Keratinocyte (primary cell): ENCODE measurements at regions not wholly inside any gene's neighbourhood (a gene's known extent, or its start where the extent isn't known, plus 50 kb on each side); places are given as distances from the start of the nearest gene placed in this dataset.

Source experiments
- DNase-seq: peaks from one replicate; pipeline ENCODE4 v3.0.0-alpha.2; 2011; ENCODE audit warnings: low read depth, missing footprints, low spot score
- FAIRE-seq: peaks from 2 replicates; lab custom pipeline; 2011; peaks lifted over from hg19 to GRCh38; lab: Jason Lieb, UNC
- H2AFZ ChIP-seq: 2 replicates; pipeline ENCODE4 v1.6.0; 2012; ENCODE audit warnings: low read length, control low read depth, inconsistent platforms; ENCODE audit not compliant: control insufficient read depth
- H3K27ac ChIP-seq: 2 replicates; pipeline ENCODE4 v1.5.1; 2011; ENCODE audit warnings: low read length; ENCODE audit not compliant: control insufficient read depth, insufficient read depth
- H3K27me3 ChIP-seq: 3 replicates; pipeline ENCODE4 v1.6.0; 2011; ENCODE audit warnings: low read length; ENCODE audit not compliant: control insufficient read depth, insufficient read depth; ENCODE audit errors: extremely low read depth
- H3K36me3 ChIP-seq, 2 experiments: 2 replicates in 1 of 2; 3 replicates in 1 of 2; pipeline ENCODE4 v1.5.1; 2011; ENCODE audit warnings: low read length in 2 of 2, mild to moderate bottlenecking in 1 of 2; ENCODE audit not compliant: control insufficient read depth in 2 of 2, insufficient read depth in 2 of 2; ENCODE audit errors: extremely low read depth in 1 of 2
- H3K4me1 ChIP-seq: 3 replicates; pipeline ENCODE4 v1.5.1; 2011; ENCODE audit warnings: low read length; ENCODE audit not compliant: control insufficient read depth, insufficient read depth; ENCODE audit errors: extremely low read depth
- H3K4me2 ChIP-seq: 3 replicates; pipeline ENCODE4 v1.6.0; 2011; ENCODE audit warnings: low read depth, low read length; ENCODE audit not compliant: control insufficient read depth, insufficient read depth; ENCODE audit errors: extremely low read depth
- H3K4me3 ChIP-seq, 3 experiments: fragments of 200-600 bp in 1 of 3; sonication (generic) in 1 of 3; 2 replicates in 2 of 3; 3 replicates in 1 of 3; pipeline ENCODE4 v1.5.1; 2011 to 2016; ENCODE audit warnings: low read length in 3 of 3, mild to moderate bottlenecking in 3 of 3, control low read depth in 2 of 3, inconsistent platforms in 1 of 3, low read depth in 1 of 3, mixed read lengths in 1 of 3, mixed run types in 1 of 3, moderate library complexity in 1 of 3; ENCODE audit not compliant: control insufficient read depth in 2 of 3, insufficient read depth in 2 of 3; ENCODE audit errors: extremely low read depth in 1 of 3
- H3K79me2 ChIP-seq: 2 replicates; pipeline ENCODE4 v1.6.0; 2012; ENCODE audit warnings: low read length; ENCODE audit not compliant: control insufficient read depth, insufficient read depth
- H3K9ac ChIP-seq: 3 replicates; pipeline ENCODE4 v1.6.0; 2011; ENCODE audit warnings: low read length; ENCODE audit not compliant: control insufficient read depth, insufficient read depth; ENCODE audit errors: extremely low read depth
- H3K9me1 ChIP-seq: 3 replicates; pipeline ENCODE4 v1.6.0; 2011; ENCODE audit warnings: low read length; ENCODE audit not compliant: control insufficient read depth, insufficient read depth; ENCODE audit errors: extremely low read depth
- H3K9me3 ChIP-seq: 2 replicates; pipeline ENCODE4 v1.5.1; 2012; ENCODE audit warnings: low read depth, low read length; ENCODE audit not compliant: control insufficient read depth
- H4K20me1 ChIP-seq: 3 replicates; pipeline ENCODE4 v1.6.0; 2011; ENCODE audit warnings: low read length; ENCODE audit not compliant: control insufficient read depth, insufficient read depth; ENCODE audit errors: extremely low read depth
- EZH2 ChIP-seq: IDR thresholded peaks from one replicate; pipeline ENCODE4 v1.6.1; 2012; ENCODE audit warnings: inconsistent platforms, mild to moderate bottlenecking, low read length, moderate library complexity
- dilution Hi-C: fragments of 300-500 bp; cut with MboI; formaldehyde crosslinking; loops from one replicate; pipeline ENCODE4 v1.7.0; 2020; ENCODE audit warnings: low sequenced_read_pairs; ENCODE audit not compliant: extremely low pct_ligation_motif_present
- TF ChIP-seq, protein P1 (sequence below), 3 experiments: IDR thresholded peaks in 1 of 3; conservative IDR thresholded peaks in 1 of 3; optimal IDR thresholded peaks in 1 of 3; 2 replicates in 2 of 3; 3 replicates in 1 of 3; pipeline versions ENCODE3 to v1.5.1; 2011; ENCODE audit warnings: low read length in 3 of 3, mild to moderate bottlenecking in 3 of 3, moderate library complexity in 2 of 3, control low read depth in 1 of 3, inconsistent platforms in 1 of 3; ENCODE audit not compliant: insufficient read depth in 2 of 3; ENCODE audit errors: extremely low read depth in 1 of 3

- dilution Hi-C loops, result no loop called here
- H3K4me1 ChIP-seq, result no peaks in the 10 kb centered on the region
- H3K36me3 ChIP-seq, result no peaks in the 10 kb centered on the region
- no peaks in the 10 kb centered on the region for H3K9me1 ChIP-seq
- no peaks in the 10 kb centered on the region for H3K27me3 ChIP-seq
- H3K79me2 ChIP-seq, result no peaks in the 10 kb centered on the region
- no peak for FAIRE-seq
- H3K9me3 ChIP-seq, result no peaks in the 10 kb centered on the region
- H2AFZ ChIP-seq, result no peak overlapping the region
- H4K20me1 ChIP-seq, result no peaks in the 10 kb centered on the region
- no peak overlapping the region for H3K4me3 ChIP-seq
- no peak overlapping the region for H3K9ac ChIP-seq
- DNase-seq, result no peak
- TF ChIP-seq EZH2, result no peak
- TF ChIP-seq, protein P1, sequence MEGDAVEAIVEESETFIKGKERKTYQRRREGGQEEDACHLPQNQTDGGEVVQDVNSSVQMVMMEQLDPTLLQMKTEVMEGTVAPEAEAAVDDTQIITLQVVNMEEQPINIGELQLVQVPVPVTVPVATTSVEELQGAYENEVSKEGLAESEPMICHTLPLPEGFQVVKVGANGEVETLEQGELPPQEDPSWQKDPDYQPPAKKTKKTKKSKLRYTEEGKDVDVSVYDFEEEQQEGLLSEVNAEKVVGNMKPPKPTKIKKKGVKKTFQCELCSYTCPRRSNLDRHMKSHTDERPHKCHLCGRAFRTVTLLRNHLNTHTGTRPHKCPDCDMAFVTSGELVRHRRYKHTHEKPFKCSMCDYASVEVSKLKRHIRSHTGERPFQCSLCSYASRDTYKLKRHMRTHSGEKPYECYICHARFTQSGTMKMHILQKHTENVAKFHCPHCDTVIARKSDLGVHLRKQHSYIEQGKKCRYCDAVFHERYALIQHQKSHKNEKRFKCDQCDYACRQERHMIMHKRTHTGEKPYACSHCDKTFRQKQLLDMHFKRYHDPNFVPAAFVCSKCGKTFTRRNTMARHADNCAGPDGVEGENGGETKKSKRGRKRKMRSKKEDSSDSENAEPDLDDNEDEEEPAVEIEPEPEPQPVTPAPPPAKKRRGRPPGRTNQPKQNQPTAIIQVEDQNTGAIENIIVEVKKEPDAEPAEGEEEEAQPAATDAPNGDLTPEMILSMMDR (optimal IDR thresholded peaks at IDR 0.05 in 1 of 3, IDR thresholded peaks at IDR 0.05 in 1 of 3, conservative IDR thresholded peaks at IDR 0.05 in 1 of 3; ENCODE audit: extremely low read depth in 1 of 3, insufficient read depth in 2 of 3, low read length in 3 of 3), result no peak
- no peak overlapping the region for H3K4me2 ChIP-seq
- H3K27ac ChIP-seq, result no peak overlapping the region
These were observed 380.6 kb upstream of the ST6GAL2 start for GRCh38 chr2:107266555-107266954.

DNA sequence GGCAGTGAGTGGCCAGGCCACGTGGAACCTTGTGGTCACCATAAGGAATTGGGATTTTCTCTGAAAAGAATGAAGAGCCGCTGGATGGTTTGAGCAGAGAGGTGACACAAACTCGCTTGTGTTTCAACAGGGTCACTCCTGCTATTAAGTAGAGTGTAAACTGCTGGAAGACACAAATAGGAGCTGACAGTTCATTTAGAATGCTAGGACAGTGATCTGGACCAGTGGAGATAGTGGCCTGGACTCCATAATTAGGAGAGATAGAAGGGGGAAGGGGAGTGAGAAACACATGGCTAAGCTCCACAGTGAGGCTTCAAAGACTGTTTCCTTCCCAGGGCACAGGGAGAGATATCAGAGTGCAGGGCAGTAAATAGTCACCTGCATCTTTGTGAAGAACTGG is 381.1 kb upstream of the ST6GAL2 start:
- FAIRE-seq (no peak), DNase-seq (no peak)
- Histone ChIP-seq H3K9me1 (no peaks in the 10 kb centered on the region), H3K79me2 (no peaks in the 10 kb centered on the region), H3K27ac (no peak overlapping the region), H3K9me3 (no peaks in the 10 kb centered on the region), H3K27me3 (no peaks in the 10 kb centered on the region), H3K4me2 (no peak overlapping the region), H4K20me1 (no peaks in the 10 kb centered on the region), H3K36me3 (no peaks in the 10 kb centered on the region), H3K4me3 (no peak overlapping the region), H3K4me1 (no peaks in the 10 kb centered on the region), H2AFZ (no peak overlapping the region), H3K9ac (no peak overlapping the region)
- TF ChIP-seq EZH2, result no peak
- TF ChIP-seq, protein P1 (optimal IDR thresholded peaks at IDR 0.05 in 1 of 3, IDR thresholded peaks at IDR 0.05 in 1 of 3, conservative IDR thresholded peaks at IDR 0.05 in 1 of 3; ENCODE audit: extremely low read depth in 1 of 3, insufficient read depth in 2 of 3, low read length in 3 of 3), result no peak
- dilution Hi-C loops, result no loop called here
